Activated CD8-positive, alpha-beta memory T cell treated with anti-CD3 and anti-CD28 coated beads for 36 hours (primary cell): ENCODE measurements at regions not wholly inside any gene's neighbourhood (a gene's known extent, or its start where the extent isn't known, plus 50 kb on each side); places are given as distances from the start of the nearest gene placed in this dataset.
"Not testable (repeated sequence)": the region's sequence is repeated elsewhere in the genome, so short reads cannot be mapped to it uniquely, and the experiment has no call there.

ENCODE experiments used
- CTCF ChIA-PET: fragments of 350-600 bp; sonication (Branson Sonifier 250); formaldehyde crosslinking; loops from one replicate; lab custom pipeline; 2021; ENCODE audit warnings: antibody characterized with exemption; lab: Charles Lee
- POLR2A ChIA-PET: fragments of 350-600 bp; sonication (Branson Sonifier 250); formaldehyde crosslinking; loops from one replicate; lab custom pipeline; 2021; ENCODE audit warnings: antibody characterized with exemption; lab: Charles Lee

DNA sequence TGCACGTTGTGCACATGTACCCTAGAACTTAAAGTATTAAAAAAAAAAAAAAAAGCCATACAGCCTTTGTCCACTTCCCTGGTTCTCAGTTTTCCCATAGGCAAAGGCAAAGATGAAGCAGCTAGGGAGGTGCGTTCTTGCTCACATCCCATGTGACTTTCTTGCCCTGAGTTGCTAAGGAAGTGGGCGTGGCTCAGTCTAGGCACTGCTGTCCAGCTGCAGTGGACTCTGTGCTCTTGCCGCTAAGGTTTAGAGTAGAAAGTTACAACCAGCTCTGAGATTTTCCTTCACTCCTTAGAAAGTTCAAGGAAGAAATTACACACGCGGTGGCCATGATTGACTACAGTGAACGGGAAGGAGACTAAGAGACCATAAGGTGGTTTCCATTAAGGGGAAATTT, 144.7 kb downstream of the NAA11 start:
- ChIA-PET CTCF (no interaction called here), POLR2A (no interaction called here)

DNA sequence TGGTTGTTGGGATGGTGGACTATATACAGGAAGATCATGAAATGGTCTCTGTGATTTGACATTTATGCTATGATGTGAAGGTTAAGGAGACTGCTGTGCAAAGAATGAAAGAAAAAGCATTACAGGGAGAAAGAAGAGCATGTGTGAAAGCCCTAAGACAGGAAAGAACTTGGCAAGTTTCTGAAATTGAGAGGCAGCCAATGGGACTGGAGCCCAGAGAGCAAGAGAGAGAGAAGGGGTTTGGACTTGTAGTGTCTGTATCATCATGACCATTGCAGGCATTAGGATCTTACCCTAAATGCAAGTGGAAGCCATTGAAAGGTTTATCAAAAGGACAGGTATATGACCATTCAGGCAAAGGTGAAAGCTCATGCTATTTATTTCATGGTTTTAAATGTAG, 147.1 kb downstream of the NAA11 start:
- ChIA-PET CTCF (no interaction called here), POLR2A (no interaction called here)

DNA sequence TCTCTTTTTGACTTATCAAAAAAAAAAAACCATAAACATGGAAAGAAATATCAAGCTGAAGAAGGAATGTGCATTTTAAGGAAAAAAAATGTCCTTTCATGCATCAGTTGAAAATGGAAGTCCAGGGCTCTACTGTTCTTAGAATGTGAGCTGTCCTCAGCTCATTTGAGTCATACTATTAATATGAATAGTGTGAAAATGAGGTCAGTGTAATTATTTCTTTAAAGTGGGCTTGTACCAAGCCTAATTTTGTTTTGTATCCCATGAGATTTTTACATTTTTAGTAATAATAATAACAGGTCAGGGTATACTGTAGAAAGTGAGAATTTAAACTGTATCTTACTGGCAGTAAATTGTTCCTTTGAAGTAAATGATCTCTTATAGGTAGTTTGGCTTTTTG, 148.5 kb downstream of the NAA11 start:
- ChIA-PET POLR2A (no interaction called here), CTCF (no interaction called here)

DNA sequence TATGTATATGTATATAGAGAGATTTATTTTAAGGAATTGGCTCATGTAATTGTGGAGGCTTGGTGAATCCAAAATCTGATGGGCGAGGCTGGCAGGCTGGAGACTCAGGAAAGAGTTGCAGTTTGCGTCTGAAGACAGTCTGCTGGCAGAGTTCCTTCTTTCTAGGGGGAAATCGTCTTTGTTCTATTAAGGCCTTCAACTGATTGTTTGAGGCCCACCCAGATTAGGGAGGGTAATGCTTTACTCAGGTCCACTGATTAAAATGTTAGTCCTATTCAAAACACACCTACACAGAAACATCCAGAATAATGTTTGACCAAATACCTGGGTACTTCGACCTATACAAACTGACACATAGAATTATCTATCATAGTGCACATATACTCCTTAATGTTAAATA, 149.5 kb downstream of the NAA11 start:
- CTCF ChIA-PET = no interaction called here

DNA sequence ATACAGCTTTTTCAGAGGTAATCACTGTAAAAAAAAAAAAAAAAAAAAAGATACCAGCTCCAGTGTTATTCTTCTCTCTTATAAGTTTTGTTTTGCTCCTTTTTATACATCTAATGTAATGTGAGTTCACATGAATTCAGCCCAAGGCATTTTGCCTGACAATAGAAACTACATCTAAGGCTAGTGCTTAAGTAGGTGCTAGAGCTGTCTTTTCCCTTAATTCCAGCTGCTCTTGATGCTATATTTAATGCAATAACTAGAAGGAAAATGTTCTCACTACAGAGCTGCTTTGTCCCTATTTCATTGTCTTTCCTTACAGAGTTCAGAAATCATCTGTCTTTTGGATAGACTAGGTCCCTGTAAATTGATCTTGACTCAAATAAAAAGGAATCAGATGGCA, 150.1 kb downstream of the NAA11 start:
- CTCF ChIA-PET = no interaction called here
- POLR2A ChIA-PET = no interaction called here

More for the DNA sequence above, 149.5 kb downstream of the NAA11 start:
- POLR2A ChIA-PET = no interaction called here

DNA sequence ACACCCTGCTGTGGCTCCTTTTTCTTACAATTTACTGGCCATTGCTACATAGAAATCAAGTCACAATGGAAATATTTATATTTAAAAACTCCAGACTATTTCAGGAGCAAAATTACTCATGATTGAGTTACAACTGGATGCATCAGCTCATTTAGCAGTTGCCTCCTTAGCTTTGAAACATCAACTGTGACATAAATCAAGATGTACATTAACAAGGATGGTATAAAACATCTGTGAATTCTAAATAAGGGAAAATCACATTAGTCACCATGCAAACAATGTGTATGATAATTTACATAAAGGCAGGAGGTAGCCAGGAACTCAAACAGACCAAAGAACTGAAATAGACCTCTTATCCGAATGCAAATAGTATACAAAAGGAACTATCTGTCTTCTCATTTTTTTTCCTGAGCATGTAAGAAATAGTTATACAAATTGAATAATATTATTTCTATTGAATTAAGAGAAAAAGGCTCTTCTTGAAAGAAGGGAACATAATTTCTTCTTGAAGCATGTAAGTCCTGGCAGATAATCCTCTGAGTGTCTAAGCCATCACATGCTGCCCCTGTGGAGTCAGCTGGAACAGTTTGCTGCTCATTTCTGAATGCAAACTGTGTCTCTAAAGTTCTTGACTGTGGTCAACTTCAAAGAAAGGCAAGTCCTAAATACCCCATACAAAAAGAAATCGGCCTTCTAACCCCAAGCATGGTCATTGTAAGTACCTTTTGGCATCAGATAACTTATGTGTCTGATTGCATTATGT, 151.2 kb downstream of the NAA11 start:
- ChIA-PET POLR2A (no interaction called here), CTCF (no interaction called here)

DNA sequence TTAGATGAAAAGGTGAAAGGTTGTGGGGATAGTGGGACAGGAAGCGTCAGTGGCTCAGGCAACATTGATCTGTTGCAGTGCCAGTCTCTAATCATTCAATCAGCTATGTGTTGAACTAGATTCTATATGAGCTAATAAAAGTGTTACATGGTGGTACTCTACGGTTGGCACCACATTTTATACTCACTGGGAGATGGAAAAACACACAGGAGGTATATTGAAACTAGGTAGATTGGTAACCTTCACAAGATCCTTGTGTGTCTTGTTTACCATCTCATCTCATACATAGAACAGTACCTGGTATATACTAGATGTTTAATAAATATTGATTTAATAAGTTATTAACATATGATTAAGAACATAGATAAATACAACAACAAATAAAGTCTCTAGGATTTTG, 152.7 kb downstream of the NAA11 start:
- CTCF ChIA-PET = no interaction called here

DNA sequence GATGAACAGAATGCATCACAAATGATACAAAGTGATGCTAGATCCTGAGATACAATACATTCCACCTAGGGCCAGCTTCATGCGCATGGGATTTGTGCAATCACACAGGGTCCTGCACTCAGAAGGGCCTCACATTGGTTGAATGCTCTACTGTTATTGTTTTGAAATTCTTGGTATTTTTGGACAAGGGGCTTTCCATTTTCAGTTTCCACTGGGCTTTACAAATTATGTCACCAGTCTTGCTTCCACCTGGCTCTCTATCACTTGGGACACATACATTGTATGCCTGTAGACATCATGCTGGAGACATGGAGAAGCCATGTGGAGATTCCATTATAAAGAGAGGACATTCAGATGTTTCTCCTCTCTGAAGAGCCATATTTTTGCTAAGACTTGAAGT, 155.8 kb downstream of the NAA11 start:
- CTCF ChIA-PET = no interaction called here
- POLR2A ChIA-PET = no interaction called here

More for the DNA sequence above, 152.7 kb downstream of the NAA11 start:
- POLR2A ChIA-PET = no interaction called here

DNA sequence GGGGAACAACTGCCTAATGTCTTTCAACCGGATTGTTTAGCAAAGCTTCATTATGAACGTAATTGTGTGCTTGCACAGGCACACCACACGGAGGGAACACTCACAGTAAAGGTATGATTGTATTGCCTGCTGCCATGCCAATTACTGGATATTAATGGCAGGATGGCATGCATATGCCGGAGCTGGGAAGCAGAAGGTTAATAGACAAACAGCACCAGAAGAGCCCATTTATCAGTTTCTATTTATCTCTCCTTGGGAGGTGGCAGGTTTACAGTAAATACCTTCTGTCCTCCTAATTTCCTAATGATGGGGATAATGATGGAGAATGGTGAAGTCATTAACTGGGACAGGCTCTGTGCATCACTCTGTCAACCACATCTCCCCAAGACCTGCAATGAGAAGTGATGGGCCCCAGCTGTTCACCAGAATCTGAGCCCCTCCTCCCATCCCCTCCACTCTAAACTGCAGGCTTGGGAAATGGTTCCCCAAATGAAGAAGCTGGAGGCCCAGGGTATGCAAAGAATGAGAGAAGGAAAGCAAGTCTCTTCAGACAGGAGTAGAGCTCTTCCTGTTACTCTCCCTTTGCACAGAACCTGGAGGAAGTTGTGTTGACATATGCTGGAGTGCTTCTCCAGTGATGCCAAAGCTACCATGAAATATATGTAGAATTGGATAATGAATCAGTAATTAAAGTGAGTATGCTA, 160.8 kb downstream of the NAA11 start:
- ChIA-PET POLR2A (no interaction called here), CTCF (no interaction called here)

DNA sequence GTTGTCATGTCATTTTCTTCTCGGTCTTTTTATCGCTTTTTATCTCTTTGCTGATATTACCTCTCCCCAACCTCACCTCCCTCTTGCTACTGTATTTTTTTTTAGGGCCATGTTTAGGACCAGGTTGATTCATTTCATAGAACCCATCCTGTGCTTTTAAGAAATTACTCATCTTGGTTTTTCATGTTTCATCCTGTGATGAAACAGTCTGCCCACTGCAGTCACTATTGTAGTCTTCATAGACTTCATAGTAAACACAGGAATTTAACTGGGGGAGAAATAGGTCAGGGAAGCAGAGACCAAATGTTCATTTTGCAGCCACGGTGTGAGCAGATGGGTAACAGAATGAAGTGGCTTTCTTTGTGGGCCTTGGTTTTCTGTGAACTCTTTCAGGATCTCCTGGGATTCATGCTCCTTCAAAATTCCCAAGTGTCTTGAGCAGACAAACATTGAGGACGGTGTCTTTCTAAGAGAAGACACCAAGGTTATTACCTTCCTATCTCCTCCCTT, 161.8 kb downstream of the NAA11 start:
- CTCF ChIA-PET = no interaction called here

DNA sequence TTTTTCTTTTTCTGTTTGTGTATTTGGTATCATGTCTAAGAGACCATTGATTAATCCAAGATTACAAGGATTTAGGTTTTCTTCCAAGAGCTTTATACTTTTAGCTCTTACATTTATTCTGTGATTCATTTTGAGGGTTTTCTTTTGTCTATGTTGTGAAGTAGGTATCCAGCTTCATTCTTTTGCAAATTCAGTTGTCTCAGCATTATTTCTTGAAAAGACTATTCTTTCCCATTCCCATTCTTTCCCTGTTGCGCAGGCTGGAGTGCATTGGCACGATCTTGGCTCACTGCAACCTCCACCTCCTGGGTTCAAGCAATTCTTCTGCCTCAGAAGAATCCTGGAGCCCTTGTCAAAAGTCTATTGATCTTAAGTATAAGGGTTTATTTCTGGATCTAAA, 164.9 kb downstream of the NAA11 start:
- CTCF ChIA-PET = no interaction called here
- POLR2A ChIA-PET = no interaction called here

More for the DNA sequence above, 161.8 kb downstream of the NAA11 start:
- POLR2A ChIA-PET = no interaction called here

DNA sequence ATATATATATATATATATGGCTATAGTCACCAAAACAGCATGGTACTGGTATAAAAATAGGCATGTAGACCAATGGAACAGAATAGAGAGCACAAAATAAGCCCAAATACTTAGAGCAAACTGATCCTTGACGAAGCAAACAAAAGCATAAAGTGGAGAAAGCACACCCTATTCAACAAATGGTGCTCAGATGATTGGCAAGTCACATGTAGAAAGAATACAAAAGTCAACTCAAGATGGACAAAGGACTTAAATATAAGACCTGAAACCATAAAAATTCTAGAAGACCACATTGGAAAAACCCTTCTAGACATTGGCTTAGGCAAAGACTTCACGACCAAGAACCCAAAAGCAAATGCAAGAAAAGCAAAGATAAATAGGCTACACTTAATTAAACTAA, 167.2 kb downstream of the NAA11 start:
- POLR2A ChIA-PET, CTCF ChIA-PET: not testable (repeated sequence)

DNA sequence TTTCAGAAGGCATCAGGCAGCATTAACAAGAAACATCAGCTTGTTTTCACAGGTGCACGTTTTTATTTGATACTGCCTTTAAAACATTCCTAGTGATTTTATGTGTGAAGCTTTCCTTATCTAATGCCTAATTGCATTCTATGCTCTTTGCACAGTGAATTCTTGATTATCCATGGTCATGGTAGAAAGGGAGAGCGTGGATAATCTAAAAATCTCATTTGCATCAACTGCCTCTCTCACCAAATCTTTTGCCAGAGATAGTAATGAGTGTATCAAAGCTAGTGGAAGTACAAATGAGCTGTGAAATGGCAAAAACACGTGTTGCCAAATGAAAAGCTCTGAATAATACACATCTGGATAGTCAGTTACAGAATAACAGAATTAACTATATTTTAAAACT, 170.5 kb downstream of the NAA11 start:
- ChIA-PET CTCF (no interaction called here), POLR2A (no interaction called here)

DNA sequence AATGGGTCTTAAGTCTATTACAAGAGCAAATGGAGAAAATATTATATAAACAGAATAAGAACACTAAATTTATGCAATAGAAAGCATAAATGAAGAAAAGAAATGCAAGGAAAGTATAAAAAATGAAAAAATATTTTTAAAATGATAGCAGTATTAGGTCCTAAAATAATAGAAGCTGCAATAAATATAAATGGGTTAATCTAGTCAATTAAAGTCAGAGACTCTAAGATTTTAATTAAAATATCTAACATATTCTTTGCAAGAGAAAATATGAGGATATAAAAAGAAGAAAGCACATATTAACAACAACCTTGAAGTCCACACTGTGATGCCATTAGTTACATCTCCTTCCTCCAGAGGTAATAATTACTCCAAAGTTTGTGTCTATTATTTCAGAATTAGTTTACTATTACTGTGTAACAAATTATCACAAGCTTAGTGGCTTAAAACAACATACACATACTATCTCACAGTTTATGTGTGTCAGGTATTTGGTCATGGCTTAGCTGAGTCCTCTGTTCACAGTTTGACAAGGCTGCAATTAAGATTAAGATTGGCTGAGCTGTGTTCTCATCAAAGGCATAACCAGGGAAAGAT, 174.9 kb downstream of the NAA11 start:
- ChIA-PET CTCF (no interaction called here), POLR2A (no interaction called here)

DNA sequence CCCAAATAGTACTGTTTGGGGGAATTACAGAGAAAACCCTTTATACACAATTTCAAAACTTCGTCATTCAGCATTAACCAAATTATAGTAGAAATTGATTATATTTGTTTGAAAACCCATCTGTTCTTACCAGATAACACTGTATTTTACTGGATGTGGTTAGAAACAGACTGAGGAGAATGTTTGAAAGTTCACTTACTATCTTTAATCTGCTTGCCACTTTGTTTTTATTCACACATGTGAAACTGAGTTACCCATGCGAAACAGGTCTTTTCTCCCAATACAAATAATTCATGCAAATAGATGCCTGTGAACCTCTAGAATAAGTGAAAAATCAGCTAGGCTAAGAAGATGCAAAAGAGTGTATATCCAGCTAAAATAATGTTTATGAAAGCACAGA, 177.5 kb downstream of the NAA11 start:
- POLR2A ChIA-PET = no interaction called here

DNA sequence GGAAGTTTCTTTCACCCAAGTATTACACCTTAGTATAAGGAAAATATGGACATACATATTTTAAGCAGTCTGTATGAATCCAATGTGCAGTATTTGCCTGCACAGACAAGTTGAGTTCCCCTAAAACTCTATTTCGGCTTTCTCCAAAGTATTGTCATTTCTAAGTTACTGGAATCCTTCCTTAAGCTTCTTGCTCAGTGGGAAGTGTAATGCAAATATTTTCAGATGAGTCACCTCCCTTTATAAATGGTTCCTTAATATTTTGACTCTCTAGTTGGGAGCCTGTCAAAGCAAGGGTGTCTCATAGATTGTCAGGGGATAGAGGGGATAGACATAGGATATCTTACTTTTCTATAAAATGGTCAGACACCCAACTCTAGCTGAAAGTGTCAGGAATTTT, 178.6 kb downstream of the NAA11 start:
- ChIA-PET POLR2A (no interaction called here), CTCF (interaction anchor here (0.6 kb wide), 1 partner anchor 407 kb away, joined by 3 read pairs; no protein-coding TSS in a partner anchor)

More for the DNA sequence above, 177.5 kb downstream of the NAA11 start:
- CTCF ChIA-PET = no interaction called here

DNA sequence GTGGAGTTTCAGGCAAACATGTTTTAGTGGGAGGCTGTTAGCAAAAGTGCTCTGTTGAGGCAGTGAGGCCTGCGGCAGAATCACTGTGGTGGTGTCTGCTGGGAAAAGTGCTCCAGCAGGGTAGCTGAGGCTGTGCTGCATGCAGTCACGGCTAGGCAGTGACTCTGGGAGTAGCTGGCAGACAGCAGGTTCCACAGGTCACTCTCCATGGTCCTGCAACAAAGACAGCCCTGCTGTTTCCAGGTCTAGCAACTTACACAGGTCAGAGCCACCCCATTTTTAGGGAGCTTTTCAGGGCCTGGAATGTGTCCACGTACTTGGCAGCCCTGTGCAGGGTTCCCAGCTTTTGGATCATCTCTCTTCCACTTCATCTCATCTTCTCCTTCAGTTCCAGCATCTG, 184.3 kb downstream of the NAA11 start:
- ChIA-PET CTCF (no interaction called here), POLR2A (no interaction called here)

DNA sequence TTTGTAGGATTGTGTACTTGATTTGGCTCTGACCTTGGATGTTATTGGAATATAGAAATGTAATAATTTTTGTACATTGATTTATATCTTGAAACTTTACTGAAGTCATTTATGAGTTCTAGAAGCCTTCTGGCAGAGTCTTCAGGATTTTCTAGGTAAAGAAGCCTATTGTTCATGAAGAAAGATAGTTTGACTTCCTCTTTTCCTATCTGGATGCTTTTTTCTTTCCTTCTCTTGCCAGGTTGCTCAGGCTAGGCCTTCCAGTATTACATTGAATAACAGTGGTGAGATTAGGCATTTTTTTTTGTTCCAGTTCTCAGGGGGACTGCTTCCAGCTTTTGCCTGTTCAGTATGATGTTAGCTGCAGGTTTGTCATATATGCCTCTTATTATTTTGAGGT, 191.1 kb downstream of the NAA11 start:
- CTCF ChIA-PET = no interaction called here
- POLR2A ChIA-PET = no interaction called here

DNA sequence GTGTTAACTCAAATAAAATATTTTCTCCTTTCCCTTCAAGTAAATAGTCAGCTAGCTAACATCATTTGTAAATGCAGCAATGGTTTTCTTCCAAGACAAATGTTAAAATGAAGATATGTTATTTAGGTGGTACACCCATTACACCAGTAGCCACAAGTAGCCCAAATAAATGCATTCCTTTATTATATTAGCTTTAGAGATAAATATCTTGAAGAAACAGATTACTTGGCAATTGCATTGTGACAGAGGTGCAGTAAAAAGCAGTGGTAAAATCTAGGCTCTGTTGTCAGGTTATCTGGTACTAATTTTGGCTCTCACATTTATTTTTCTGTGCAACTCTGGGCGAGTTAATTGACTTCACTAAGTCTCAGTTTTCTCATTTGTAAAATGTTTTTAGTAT, 193.0 kb downstream of the NAA11 start:
- ChIA-PET CTCF (no interaction called here), POLR2A (no interaction called here)

DNA sequence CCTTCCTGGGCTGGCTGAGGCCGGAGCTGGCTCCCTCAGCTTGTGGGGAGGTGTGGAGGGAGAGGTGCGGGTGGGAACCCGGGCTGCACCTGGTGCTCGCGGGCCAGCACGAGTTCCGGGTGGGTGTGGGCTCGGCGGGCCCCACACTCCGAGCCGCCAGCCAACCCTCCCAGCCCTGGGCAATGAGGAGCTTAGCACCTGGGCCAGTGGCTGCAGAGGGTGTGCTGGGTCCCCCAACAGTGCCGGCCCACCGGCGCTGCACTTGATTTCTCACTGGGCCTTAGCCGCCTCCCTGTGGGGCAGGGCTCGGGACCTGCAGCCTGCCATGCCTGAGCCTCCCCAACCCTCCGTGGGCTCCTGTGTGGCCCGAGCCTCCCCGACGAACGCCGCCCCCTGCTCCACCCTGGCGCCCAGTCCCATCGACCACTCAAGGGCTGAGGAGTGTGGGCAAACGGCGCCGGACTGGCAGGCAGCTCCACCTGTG, 182.7 kb upstream of the PAQR3 start:
- POLR2A ChIA-PET = no interaction called here
- CTCF ChIA-PET = no interaction called here

DNA sequence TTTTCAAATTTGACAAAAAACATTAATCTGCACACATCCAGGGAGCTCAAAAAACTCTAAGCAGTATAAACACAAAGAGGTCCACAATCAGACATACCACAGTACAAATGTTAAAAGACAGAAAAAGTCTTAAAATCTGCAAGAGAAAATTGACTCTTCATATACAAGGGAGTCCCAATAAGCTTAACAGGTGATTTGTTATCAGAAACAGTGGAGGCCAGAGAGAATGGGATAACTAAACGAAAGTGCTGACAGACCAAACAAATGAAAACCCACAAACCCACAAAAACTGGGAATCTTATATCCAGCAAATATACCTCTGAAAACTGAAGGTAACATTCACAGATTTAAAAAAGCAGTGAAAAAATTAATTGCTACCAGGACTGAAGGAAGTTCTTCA, 182.0 kb upstream of the PAQR3 start:
- POLR2A ChIA-PET = no interaction called here
- CTCF ChIA-PET = no interaction called here
